KBM-7 (cell line): ENCODE measurements at regions not wholly inside any gene's neighbourhood (a gene's known extent, or its start where the extent isn't known, plus 50 kb on each side); places are given as distances from the start of the nearest gene placed in this dataset.
"Not testable (repeated sequence)": the region's sequence is repeated elsewhere in the genome, so short reads cannot be mapped to it uniquely, and the experiment has no call there.

Experiments used
- DNase-seq: peaks from one replicate; pipeline ENCODE4 v3.0.0-alpha.2; 2015
- in situ Hi-C: fragments of 300-500 bp; cut with MboI; formaldehyde crosslinking; loops from 2 replicates; pipeline ENCODE4 v1.14.3; 2020; ENCODE audit warnings: low sequenced_read_pairs, low pct_unique_long_range_greater_than_20kb, mixed read lengths

GRCh38 chr6:71048320-71049164 lies 91.7 kb upstream of the B3GAT2 start:
- no peak for DNase-seq
- in situ Hi-C loops = no loop called here

- in situ Hi-C loops = no loop called here
- no peak for DNase-seq
Measured at GRCh38 chr6:71049198-71049770, 92.4 kb upstream of the B3GAT2 start.

GRCh38 chr6:71053475-71053874 lies 96.6 kb upstream of the B3GAT2 start:
- DNase-seq = no peak
- in situ Hi-C loops = no loop called here

GRCh38 chr6:71056656-71057055 lies 99.8 kb upstream of the B3GAT2 start:
- no peak for DNase-seq
- in situ Hi-C loops = no loop called here

GRCh38 chr6:71066153-71066552 lies 109.3 kb upstream of the B3GAT2 start:
- DNase-seq = no peak
- in situ Hi-C loops = no loop called here

- in situ Hi-C loops = no loop called here
- no peak for DNase-seq
Measured at GRCh38 chr6:71067816-71068215, 111.0 kb upstream of the B3GAT2 start.

- no peak for DNase-seq
- in situ Hi-C loops = no loop called here
Measured at GRCh38 chr6:71072508-71072907, 115.6 kb upstream of the B3GAT2 start.

GRCh38 chr6:71077655-71078054 lies 120.8 kb upstream of the B3GAT2 start:
- in situ Hi-C loops = no loop called here
- no peak for DNase-seq

GRCh38 chr6:71079677-71080076 lies 122.8 kb upstream of the B3GAT2 start:
- in situ Hi-C loops = no loop called here

GRCh38 chr6:71080133-71080532 lies 123.3 kb upstream of the B3GAT2 start:
- in situ Hi-C loops = no loop called here
- no peak for DNase-seq

More at GRCh38 chr6:71079677-71080076, 122.8 kb upstream of the B3GAT2 start:
- DNase-seq = no peak

- no peak for DNase-seq
- in situ Hi-C loops = no loop called here
Measured at GRCh38 chr6:71080826-71081225, 124.0 kb upstream of the B3GAT2 start.

- in situ Hi-C loops = no loop called here
- no peak for DNase-seq
Measured at GRCh38 chr6:71082033-71082650, 125.3 kb upstream of the B3GAT2 start.

- no peak for DNase-seq
- in situ Hi-C loops = no loop called here
Measured at GRCh38 chr6:71083308-71083820, 126.5 kb upstream of the B3GAT2 start.

- in situ Hi-C loops = no loop called here
- DNase-seq = no peak
Measured at GRCh38 chr6:71088166-71088565, 131.3 kb upstream of the B3GAT2 start.

GRCh38 chr6:71090217-71090616 lies 133.4 kb upstream of the B3GAT2 start:
- in situ Hi-C loops = no loop called here
- no peak for DNase-seq

- in situ Hi-C loops = no loop called here
- peak; percentile 9 for DNase-seq
Measured at GRCh38 chr6:71091167-71091566, 134.3 kb upstream of the B3GAT2 start.

- no peak for DNase-seq
- in situ Hi-C loops = no loop called here
Measured at GRCh38 chr6:71091956-71092355, 135.1 kb upstream of the B3GAT2 start.

- peak; percentile 37 for DNase-seq
- in situ Hi-C loops = not testable (repeated sequence)
Measured at GRCh38 chr6:71097264-71097663, 140.4 kb upstream of the B3GAT2 start.

GRCh38 chr6:71099649-71100048 lies 142.8 kb upstream of the B3GAT2 start:
- in situ Hi-C loops = no loop called here
- DNase-seq = no peak

- in situ Hi-C loops = no loop called here
- no peak for DNase-seq
Measured at GRCh38 chr6:71103130-71103529, 146.3 kb upstream of the B3GAT2 start.
